Ovary (tissue), 7 donors: ENCODE measurements at regions not wholly inside any gene's neighbourhood (a gene's known extent, or its start where the extent isn't known, plus 50 kb on each side); places are given as distances from the start of the nearest gene placed in this dataset.

Experiments used
- DNase-seq, 5 donors: peaks; one replicate each; pipeline ENCODE4 v3.0.0-alpha.2; 2019 to 2020
- H3K27ac ChIP-seq, 2 donors: fragments of 200-600 bp; one replicate each; pipeline versions ENCODE4 v1.5.1 to v1.8.0; 2019 to 2022
- H3K27me3 ChIP-seq: fragments of 200-600 bp; one replicate; pipeline ENCODE4 v1.8.0; 2022
- H3K36me3 ChIP-seq: fragments of 200-600 bp; sonication (generic); one replicate; pipeline ENCODE4 v1.5.1; 2019
- H3K4me1 ChIP-seq: one replicate; pipeline ENCODE4 v1.8.1; 2013; ENCODE audit warnings: mild to moderate bottlenecking, moderate library complexity; ENCODE audit not compliant: insufficient read depth
- H3K4me3 ChIP-seq: fragments of 200-600 bp; sonication (generic); one replicate; pipeline ENCODE4 v1.5.1; 2017
- H3K9me3 ChIP-seq, 2 donors: fragments of 200-600 bp in 1 of 2; sonication (generic) in 1 of 2; one replicate each; pipeline versions ENCODE4 v1.5.1 to v1.8.1; 2013 to 2019; ENCODE audit warnings: mild to moderate bottlenecking in 1 of 2, moderate library complexity in 1 of 2
- EP300 ChIP-seq: sonication (generic); formaldehyde crosslinking; IDR thresholded peaks from one replicate; pipeline ENCODE4 v1.6.1; 2017; ENCODE audit warnings: antibody characterized with exemption
- POLR2A ChIP-seq: fragments of 450-650 bp; IDR thresholded peaks from one replicate; pipeline ENCODE4 v1.6.1; 2017; ENCODE audit warnings: antibody characterized with exemption, mild to moderate bottlenecking, moderate library complexity
- WGBS, 3 donors: extraction: QIAGEN DNeasy Blood & Tissue Kit in 1 of 3; methylation state at CpG; one replicate each; pipeline versions ENCODE4 v1.1.5 to v1.1.7; 2013 to 2017; 5-methylcytosine and 5-hydroxymethylcytosine counted together
- intact Hi-C, 4 donors: fragments of 100-400 bp; cut with DNase I; formaldehyde crosslinking; loops; one replicate each; pipeline versions ENCODE4 v1.11.0 to v1.15.1; 2022 to 2023
- TF ChIP-seq, protein P1 (sequence below), 3 donors: fragments of 450-650 bp in 2 of 3; fragments of 200-600 bp in 1 of 3; IDR thresholded peaks; one replicate each; pipeline versions ENCODE4 v1.5.1 to v1.8.0; 2016 to 2022; ENCODE audit warnings: antibody characterized with exemption in 3 of 3, mild to moderate bottlenecking in 1 of 3
- donor health status: DM: no; HTN: no; CAD: no; lungs with moderate emphysema.
- donor health status: DM: no; HTN: no; CAD: no.
- donor health status: Bipolar disorder and iron deficiency.
- donor health status: DM: no; HTN: no; CAD: no.
- donor health status: DM: yes; HTN: yes; CAD: no.

DNA sequence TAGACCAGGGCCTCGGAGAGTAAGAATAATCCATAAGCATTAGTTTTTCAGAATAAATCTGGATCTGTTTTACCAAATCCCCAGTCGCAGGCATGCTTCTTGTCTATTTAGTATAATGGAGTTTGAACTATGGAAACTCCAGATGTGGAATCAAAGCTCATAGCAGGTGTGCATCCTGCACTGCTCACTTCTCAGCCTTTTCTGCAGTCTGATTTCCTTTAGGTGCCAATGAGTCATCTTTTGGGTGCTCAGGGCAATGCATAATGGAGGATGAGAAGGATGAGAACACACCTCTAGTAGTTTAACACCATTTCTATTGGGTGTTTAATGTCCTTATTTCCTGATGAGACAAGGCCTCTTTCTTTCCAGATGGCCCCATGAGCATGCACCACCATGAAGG, 961.2 kb downstream of the TMEM121 start:
- WGBS, 3 donors: 44 to 49% (median 45%) methylated on average over 2 of the region's 2 CpGs
- Histone ChIP-seq H3K4me1 (no peaks in the 10 kb centered on the region), H3K27me3 (no peaks in the 10 kb centered on the region), H3K4me3 (no peak overlapping the region), H3K27ac (no peak overlapping the region), H3K9me3 (no peaks in the 10 kb centered on the region), H3K36me3 (no peaks in the 10 kb centered on the region)
- no peak for TF ChIP-seq POLR2A
- TF ChIP-seq EP300: no peak
- TF ChIP-seq, protein P1, sequence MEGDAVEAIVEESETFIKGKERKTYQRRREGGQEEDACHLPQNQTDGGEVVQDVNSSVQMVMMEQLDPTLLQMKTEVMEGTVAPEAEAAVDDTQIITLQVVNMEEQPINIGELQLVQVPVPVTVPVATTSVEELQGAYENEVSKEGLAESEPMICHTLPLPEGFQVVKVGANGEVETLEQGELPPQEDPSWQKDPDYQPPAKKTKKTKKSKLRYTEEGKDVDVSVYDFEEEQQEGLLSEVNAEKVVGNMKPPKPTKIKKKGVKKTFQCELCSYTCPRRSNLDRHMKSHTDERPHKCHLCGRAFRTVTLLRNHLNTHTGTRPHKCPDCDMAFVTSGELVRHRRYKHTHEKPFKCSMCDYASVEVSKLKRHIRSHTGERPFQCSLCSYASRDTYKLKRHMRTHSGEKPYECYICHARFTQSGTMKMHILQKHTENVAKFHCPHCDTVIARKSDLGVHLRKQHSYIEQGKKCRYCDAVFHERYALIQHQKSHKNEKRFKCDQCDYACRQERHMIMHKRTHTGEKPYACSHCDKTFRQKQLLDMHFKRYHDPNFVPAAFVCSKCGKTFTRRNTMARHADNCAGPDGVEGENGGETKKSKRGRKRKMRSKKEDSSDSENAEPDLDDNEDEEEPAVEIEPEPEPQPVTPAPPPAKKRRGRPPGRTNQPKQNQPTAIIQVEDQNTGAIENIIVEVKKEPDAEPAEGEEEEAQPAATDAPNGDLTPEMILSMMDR (IDR thresholded peaks at IDR 0.05): no peak
- intact Hi-C loops: no loop called here
- no peak for DNase-seq

DNA sequence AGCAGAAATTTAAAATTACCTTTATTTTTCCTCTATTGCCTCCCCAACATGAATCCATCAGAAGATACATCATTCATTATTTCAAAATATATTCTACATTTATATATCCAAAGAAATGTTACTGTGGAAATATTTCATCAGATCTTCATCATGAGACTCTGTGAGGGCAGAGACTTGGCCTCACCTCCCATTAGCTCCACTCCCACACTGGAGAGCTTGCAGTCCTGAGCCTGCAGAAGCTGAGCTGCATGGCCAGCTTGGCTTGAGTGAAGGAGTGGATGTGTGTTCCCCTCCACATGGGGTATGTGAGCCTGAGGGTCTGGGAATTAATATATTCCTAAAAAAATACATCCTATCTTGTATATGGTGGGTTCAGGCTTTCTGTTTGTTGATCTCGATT, 961.9 kb downstream of the TMEM121 start:
- no peaks in the 10 kb centered on the region for H3K27me3 ChIP-seq
- no peaks in the 10 kb centered on the region for H3K4me1 ChIP-seq
- 53 to 67% (median 62%) methylated on average over 1 of the region's 1 CpG for WGBS, 3 donors
- intact Hi-C loops: no loop called here
- TF ChIP-seq EP300: no peak
- TF ChIP-seq, protein P1 (IDR thresholded peaks at IDR 0.05): no peak
- no peak for TF ChIP-seq POLR2A
- no peak for DNase-seq
- no peak overlapping the region for H3K4me3 ChIP-seq
- H3K27ac ChIP-seq: no peak overlapping the region
- H3K36me3 ChIP-seq: no peaks in the 10 kb centered on the region
- H3K9me3 ChIP-seq: no peaks in the 10 kb centered on the region

- no peaks in the 10 kb centered on the region for H3K9me3 ChIP-seq
- H3K27me3 ChIP-seq: no peaks in the 10 kb centered on the region
- intact Hi-C loops: no loop called here
- H3K4me3 ChIP-seq: no peak overlapping the region
- TF ChIP-seq, protein P1 (IDR thresholded peaks at IDR 0.05): no peak
- TF ChIP-seq POLR2A (no peak), EP300 (no peak)
- 48 to 59% (median 50%) methylated on average over 8 of the region's 8 CpGs for WGBS, 3 donors
- H3K4me1 ChIP-seq: no peaks in the 10 kb centered on the region
- no peaks in the 10 kb centered on the region for H3K36me3 ChIP-seq
- DNase-seq: no peak
- H3K27ac ChIP-seq: no peak overlapping the region
Measured at GRCh38 chr14:106489112-106489881, 962.9 kb downstream of the TMEM121 start.

DNA sequence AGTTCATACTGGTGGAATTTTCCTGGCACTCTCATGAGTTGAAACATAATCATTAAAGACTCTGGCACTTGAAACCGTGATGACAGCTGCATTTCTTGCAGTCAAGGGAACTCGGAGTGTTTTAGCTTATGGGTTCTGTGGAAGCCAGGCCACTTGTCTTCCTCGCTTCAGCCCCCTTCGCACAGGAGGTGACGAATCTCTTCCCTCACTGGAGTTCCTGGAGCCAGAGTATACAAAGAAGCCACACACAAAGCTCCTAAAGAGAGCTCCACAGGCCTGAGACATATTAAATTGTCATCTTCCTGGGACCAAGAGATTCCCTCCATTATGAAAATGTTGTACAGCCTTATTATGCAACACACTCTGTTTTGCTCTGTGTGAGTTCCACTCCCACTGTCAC, 964.1 kb downstream of the TMEM121 start:
- TF ChIP-seq, protein P1 (IDR thresholded peaks at IDR 0.05): no peak
- TF ChIP-seq POLR2A (no peak), EP300 (no peak)
- no peaks in the 10 kb centered on the region for H3K9me3 ChIP-seq
- H3K27ac ChIP-seq: no peak overlapping the region
- 58 to 66% (median 62%) methylated on average over 5 of the region's 5 CpGs for WGBS, 3 donors
- intact Hi-C loops: no loop called here
- H3K36me3 ChIP-seq: no peaks in the 10 kb centered on the region
- no peak for DNase-seq
- no peaks in the 10 kb centered on the region for H3K4me1 ChIP-seq
- no peaks in the 10 kb centered on the region for H3K27me3 ChIP-seq
- H3K4me3 ChIP-seq: no peak overlapping the region
